ENCODE measurements at regions not wholly inside any gene's neighbourhood (a gene's known extent, or its start where the extent isn't known, plus 50 kb on each side); places are given as distances from the start of the nearest gene placed in this dataset.
A peak's percentile ranks its signal among the peaks of the same experiment; 100 is the strongest.
"Not testable (repeated sequence)": the region's sequence is repeated elsewhere in the genome, so short reads cannot be mapped to it uniquely, and the experiment has no call there.

DNA sequence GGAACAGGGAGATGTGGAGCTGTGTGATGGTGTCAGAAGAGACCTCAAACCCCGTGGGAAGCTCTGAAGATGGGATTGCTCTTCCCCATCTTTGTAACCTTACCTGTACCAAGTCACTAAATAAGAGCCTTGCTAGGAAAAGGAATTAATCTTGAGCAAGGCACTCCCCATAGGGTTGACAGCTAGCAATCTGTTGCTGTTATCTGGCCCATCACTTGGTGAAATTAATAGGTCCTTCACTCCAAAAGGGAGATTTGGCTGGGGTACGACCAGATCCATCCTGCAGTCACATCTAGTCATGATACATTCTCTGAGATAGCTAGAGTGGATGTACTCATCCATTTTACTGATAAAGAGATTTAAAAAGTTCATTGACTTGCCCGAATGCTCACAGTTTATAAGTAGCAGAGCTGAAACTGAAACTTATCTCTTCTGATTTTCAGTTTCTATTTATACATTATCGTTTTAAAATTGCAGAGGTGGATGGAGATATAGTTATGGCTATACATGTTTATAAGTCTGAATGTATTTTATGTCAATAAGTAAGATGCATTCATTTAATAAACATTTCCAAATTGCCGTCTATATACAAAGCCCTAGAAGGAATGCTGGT is 299.1 kb upstream of the MCTP2 start:
- DNase-seq: no peak

DNA sequence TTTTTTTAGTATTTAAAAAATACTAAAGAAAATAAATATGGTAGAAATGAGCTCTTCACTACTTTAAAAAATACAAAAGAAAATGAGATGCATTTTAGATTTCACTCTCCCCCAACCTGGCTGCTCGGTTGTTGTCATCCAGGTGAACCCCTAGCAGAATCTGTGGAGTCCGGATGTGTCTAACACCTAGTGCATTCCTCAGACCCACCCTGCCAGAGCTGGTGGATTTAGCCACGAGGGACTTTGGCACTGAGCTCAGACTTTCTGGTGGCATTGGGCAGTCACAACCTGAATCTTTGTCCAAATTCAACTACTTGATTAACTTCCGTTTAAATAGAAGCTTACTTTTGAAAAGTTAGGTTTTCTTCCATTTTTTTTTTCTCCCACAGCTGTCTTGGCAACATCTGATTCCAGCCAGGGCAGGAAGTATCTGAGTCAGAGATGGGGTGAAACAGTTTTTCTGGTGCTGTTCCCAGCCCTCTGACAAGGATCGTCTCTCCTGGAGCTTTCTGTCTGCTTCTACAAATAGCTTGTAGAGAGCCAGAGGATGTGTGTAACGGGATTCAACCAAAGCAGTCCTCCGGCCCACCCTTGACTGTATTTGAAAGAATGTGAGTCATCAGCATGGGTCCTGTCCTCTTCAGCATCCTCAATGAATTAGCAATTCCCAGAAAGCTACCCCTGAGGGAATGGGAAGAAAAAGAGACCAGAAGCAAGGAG is 301.8 kb upstream of the MCTP2 start:
- DNase-seq: no peak

DNA sequence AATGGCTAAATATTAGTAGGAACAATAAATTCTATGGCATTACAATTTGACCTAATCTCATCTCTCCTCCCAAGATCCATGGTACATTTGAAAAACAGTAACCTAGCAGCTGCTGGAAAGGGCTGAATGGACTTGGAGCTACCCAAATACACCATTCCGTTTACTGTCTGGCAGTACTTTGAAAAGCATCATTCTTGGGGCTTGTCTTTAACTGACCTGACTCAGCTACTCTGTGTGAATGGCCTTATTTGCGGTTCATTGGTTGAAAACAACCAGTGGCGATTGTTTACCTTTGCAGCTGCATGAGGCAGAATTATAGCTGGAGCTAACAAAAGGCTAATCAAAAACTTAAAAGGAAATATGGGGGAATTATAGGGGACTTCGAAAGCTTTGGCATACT is 311.2 kb upstream of the MCTP2 start:
- no peak for DNase-seq

DNA sequence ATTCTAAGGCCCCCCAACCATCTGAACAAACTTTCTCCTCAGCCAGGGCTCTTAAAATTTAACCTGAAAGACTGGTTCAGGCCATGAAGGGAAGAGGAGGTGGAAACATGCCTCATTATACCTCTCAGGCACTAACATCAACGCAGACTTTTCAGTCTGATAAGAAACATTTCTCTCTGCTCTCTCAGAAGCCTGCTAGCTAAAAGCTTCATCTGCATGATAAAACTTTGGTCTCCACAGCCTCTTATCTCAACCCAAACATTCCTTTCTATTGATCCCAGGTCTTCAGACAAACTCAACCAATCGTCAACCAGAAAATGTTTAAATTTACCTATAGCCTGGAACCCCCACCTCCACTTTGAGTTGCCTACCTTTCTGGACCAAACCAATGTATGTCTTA is 312.6 kb upstream of the MCTP2 start:
- DNase-seq: not testable (repeated sequence)

DNA sequence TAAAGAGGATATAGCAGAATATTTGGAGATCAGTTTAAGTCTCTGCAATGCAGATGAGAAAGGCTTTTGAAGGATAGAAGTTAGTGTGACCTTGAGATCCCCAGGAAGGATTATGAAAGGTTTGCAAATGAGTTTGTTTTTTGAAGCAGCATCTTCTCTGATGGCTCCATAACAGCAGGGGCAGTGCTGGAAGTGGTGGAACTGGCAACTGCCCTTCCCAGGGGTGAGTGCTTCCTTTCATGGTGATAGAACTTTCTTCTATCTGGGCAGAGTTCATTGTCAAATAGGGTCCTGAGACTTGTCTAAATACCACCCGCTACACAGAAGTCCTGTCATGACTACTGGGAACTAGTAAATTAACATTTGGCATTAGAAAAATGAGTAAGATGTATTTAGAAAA is 314.2 kb upstream of the MCTP2 start:
- DNase-seq: no peak

DNA sequence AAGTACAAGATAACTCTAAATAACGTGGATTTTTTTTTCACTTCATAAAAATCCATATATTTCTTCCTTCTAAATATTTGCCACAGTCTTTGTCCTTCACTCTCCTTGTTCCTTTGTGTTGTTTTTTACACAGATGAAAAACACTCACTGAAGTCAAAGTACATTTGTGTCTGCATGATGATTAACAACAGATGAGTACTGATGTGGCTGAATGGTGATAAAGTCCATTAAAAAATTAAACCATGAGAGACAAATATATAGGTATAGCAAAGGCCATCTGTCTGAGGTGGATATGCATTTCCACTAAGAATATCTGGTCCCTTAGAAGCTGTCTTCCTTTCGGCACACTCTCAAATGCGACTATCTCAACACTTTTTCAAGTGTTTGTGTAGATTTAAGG is 317.5 kb upstream of the MCTP2 start:
- no peak for DNase-seq

DNA sequence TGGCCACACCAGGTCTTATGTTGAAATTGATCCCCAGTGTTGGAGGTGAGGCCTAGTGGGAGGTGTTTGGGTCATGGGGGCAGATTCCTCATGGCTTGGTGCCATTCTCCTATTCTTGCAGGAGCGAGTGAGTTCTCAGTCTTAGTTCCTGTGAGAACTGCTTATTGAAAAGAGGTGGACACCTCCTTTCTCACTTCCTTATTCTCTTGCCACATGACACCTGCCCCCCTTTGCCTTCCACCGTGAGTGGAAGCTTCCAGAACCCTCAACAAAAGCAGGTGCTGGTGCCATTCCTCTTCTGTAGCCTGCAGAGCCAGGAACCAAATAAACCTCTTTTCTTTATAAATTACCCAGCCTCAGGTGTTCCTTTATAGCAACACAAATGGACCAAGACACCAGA is 318.1 kb upstream of the MCTP2 start:
- DNase-seq: no peak

DNA sequence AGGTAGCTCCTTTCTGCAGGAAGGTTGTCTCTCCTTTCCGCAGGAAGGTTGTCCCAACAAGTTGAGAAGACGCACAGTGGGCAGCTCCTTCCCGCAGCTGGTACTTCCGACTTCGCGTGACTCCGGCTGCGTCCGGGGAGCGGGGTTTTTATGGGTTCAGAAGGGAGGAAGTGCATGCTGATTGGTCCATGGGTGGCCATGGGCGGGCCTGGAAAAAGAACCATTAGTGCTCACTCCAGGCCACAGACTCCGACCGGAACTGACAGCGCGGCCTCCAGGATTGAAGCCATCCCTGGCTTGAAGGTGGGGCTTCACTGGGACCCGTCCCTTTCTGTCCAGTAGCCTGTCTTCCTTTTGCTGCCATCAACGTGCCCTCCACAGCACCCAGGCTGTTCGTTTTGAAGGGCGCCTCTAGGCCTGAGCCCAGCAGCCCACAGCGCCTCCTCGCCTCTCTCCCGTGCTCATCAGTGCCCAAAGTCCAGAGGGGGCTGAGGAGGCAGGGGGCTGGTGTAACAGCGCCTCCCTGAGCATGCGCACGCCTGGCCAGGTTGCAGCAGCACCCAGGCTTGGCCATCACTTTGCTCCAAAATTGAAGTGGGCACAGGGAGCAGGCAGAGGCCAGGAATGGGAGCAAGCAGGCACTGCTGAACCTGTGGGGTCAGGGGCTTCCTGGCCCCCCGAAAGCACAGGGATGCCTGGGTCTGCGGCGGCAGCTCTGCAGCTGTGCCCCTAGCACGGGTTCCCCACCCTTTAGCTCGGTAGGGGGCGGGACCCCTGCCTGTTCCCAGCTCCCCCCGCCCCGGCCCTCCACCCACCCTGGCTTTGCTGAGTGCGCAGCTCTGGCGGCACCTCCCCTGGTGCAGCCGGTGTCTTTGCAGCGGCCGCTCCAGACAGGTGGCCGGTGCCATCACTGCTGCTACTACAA is 330.6 kb upstream of the MCTP2 start:
- DNase-seq: peak; percentile 67

DNA sequence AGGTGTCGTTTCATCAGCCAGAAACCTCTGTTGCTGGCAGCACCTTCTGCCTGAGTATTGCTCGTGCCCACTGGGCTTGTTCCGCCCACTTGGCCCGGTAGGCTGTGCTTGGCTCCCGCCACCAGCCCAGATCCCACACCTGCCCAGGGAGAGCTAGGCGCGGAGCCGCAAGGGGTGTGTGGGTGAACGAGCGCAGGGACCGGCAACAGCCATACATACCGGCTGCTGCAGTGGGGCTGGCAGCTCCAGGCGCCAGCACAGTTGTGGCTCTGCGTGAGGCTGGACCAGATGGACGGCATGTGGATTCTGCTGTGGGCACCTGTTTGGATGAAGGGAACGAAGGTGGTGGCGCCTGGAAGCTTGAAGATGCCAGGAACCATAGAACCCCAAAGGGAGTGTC is 331.5 kb upstream of the MCTP2 start:
- no peak for DNase-seq

DNA sequence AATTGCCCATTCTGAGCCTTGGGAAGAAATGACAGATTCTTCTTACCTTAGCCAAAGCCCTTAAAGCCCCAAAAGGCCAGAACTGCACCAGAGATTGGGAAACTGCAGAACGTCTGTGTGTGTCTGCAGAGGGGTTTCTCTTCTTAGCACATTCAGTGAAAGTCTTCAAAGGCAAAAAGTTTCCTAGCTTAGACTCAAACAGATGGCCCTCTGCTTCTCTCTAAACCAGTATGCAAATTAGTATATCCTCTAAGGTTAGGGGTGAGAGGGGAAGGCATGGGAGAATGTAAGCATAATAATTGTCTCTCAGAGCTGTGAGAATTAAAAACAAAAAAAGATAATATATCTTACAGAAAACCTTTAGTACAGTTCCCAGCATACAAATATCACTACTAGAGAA is 334.0 kb upstream of the MCTP2 start:
- no peak for DNase-seq

DNA sequence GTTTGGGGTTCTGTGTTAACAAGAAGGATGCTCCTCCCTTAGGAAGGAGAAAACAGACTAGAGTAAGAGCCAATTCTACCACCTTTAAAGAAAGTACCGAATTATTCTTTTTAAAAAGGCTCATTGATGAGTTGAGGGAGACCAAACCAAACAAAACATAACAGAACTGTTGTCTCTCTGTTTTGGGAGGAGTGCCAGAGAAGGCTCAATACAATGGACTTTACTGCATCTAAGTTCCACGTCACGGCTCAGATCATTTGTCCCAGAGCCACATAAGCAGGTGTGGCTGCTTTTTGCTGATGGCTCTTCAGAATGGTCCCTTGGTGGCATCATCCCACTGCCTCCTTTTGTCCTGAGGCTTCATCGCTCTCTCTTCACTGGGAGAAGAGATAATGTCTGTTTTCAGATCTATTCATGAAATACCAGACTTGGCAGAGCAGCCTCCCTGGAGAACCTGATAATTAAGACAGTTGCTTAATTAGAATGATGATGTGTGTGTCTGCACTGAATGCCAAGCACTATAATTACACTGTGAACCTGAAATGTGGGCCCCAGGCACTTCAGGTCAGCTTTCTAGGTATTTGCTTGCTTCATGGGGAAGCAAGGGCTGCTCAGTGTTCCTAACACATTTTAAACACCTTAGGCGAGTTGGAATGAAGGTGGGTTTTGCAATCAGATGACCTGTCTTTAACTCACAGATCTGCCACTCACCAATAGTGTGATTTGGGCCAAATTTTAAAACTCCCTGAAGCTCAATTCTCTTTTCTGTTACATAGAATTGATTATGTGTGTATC is 335.2 kb upstream of the MCTP2 start:
- no peak for DNase-seq

DNA sequence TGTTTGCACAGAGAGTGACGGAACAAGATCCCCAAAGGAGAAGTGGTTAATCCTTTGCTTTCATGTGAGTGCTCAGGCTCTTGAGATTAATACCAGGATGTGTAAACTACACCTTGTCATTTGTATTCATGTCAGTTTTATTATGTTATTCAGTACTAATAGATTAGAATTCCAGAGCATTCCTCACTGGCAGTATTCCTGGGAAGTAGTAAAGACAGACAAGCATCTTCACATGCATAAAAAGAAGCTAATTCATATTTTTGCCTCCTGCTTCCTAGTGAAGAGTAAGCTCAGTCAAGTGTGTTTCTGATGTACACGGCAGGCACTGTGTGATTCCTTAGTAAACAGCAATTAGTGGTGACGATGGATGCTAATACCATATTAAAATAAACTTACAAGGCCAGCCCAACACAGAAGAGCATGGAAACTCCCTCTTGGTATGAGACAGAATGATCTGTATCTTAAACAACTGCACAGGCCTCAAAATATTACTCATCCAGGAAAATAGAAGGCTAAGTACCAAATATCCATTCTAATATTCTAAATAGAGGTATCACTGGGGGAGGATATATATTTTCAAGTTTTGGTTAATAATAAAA is 336.8 kb upstream of the MCTP2 start:
- no peak for DNase-seq

DNA sequence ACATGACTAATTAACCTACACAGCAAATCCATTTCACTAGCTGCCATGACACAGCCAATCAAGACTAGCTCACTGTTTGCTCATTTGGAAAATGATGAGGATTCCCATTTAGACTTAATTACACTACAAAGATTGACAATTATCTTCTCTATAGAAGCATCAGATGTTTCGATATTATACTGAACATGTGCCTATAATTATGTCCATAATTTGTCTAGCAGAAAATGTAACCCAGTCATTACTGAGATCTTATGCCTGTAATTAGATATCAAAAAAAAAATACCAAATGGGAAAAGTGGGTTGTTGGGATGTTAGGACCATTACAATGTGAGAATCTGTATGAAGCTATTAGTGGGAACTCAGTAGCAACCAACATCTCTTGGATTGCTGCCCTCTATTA is 344.2 kb upstream of the MCTP2 start:
- no peak for DNase-seq

DNA sequence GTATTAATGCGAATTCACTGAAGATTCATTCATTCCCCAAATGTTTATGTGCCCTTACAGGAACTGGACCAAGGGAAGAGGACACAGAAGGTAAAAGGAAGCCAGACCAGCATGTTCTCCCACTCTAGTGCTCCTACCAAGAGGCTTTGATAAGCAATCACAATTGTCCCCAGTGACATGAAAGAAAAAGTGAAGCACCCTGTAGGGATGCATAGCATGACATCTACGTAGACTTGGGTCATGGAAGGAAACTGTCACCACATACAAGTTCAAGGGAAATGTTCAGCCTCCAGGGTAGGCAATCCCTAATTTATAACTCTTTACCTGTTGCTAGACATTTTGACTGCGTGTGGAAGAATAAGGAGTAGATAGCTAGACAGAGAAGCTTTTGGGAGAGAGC is 348.6 kb upstream of the MCTP2 start:
- DNase-seq: no peak

DNA sequence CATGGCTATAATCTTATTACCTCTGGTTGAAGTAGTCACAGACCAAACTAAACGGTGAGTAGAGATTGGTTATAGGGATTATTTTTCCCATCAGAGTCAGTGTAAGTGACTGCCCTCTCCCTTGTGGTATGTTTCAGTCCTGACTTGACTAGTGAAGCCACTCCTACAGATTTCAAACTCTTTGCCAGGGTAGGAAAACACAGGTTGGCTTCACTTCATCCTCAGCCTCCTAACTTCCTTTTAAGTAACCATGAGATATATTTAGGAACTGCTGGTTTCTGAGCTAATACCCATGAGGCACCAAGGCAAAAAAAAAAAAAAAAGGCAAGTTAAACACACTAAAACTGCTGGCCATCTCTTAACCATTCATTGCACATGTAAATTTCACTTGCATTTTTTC is 349.2 kb upstream of the MCTP2 start:
- no peak for DNase-seq

DNA sequence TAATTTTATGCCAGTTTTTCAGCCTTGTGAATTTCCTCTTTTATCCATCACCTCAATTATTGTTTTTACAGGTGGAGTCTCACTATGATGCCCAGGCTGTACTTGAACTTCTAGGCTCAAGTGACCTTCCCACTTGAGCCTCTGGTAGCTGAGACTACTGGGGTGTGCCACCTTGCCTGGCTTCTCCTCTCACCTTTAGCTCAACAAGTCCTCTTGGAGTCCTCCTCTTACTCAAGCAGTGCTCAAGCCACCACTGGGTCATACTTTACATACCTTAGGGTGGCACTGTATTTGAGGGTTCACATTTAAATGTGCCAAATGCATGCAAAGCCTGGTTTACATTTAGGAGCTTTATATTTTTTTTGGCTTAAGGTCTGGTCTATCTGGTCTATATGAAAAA is 350.1 kb upstream of the MCTP2 start:
- no peak for DNase-seq

DNA sequence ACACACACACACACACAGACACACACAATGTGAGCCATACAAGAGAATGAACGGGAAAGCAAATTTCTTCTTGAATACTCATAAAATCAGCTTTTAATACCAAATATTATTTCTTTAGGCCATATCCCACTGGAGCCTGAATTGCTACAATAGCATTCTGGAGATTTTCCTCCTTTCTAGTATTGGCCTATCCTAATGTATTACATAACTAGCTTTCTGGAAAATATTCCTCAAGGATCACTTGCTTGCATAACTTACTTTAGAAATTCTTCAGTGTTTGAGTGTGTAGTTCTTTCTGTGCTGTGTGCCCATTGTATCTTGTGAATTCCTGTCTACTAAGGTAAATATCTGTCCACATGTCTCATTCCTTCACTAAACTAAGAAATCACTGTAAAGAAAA is 351.0 kb upstream of the MCTP2 start:
- no peak for DNase-seq

DNA sequence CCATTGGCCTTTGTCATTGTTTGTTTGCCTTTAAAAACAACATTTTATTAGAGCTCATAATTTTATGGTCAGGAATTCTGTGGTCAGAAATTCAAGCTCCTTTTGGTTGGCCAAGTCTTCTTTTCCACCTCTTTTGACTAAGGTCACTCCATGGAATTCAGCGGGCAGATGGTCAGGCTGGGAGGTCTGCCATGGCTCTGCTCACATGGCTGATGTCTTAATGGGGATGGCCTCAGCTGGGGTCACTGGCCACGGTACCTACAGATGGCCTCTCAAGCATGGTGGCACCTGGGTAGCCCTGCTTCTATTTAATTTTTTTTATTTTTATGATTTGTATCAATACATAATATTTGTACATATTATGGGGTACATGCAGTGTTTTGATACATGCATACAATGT is 360.8 kb upstream of the MCTP2 start:
- no peak for DNase-seq

DNA sequence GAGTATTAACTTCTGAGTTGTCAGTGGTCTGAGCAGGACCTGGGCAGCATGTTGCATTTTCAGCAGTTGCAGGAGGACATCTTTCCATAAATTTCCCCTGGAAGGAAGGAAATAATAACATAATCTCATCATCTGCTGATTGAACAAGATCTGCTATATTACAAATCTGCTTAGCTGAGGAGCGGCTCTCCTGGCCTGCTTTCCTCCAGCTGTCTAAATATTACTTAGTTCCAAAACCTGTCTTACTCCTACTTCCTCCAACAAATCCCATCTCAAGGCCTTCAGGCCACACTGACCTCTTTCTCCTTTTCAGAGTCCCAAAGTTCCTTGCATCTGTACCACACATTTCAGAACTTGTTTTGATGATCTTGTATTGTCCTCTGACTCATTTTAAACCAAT is 364.4 kb upstream of the MCTP2 start:
- no peak for DNase-seq

DNA sequence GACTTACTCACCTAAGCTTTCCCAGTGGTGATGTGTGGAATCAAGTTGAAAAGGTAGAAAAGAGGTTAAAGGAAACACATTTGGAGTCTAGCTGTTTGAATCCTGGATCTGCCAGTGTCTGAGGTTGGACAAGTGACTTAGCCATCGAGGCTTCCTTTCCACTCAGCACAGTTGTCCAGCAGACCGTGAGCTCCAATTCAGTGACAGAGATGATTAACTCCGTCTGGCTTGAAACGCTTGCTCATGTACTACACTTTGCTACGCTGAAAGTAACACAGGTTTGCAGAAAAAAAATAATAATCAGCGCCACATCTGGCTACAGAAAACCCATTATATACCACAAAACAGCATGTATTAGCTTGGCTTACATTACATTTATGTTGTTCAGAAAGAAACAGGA is 364.9 kb upstream of the MCTP2 start:
- DNase-seq: no peak

DNA sequence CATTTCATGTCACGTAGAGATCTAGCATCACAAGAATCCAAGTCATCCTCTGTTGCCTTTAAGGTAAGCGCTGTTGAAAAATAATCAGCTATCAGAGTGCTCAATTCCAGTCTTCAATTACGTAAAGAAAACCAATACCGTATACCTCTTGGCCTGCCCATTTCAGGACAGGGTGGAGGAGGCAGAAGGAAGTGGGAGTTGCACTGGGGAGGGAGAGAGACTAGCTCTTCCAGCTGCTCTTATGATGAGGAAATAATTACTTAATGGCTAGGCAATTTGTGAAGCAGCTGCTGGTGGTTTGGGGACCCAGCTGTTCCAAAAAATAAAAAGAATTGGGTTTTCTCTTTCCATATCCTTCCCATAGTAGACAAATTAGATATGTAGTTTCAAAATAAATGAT is 365.8 kb upstream of the MCTP2 start:
- no peak for DNase-seq

DNA sequence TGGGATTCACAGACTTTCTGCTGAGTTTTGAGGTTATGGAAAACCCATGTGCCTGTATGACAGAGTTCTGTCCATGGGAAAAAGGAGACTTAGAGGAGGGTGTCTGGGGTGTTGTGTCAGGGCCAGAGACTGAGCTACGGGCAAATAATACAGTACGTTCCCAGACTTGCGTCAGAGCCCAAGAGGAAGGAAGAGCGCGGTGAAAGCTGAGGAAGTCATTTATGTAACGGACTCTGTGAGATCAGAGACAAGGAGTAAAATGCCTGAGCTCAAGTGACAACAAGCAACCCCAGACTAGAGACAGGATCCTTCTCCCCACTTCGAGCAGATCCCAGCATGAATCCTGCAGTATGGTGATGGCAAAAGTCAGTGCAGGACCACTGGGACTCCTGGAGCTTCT is 368.6 kb upstream of the MCTP2 start:
- no peak for DNase-seq

All from NCI-H774 (cell line).